ENCODE measurements at regions not wholly inside any gene's neighbourhood (a gene's known extent, or its start where the extent isn't known, plus 50 kb on each side); places are given as distances from the start of the nearest gene placed in this dataset.

DNA sequence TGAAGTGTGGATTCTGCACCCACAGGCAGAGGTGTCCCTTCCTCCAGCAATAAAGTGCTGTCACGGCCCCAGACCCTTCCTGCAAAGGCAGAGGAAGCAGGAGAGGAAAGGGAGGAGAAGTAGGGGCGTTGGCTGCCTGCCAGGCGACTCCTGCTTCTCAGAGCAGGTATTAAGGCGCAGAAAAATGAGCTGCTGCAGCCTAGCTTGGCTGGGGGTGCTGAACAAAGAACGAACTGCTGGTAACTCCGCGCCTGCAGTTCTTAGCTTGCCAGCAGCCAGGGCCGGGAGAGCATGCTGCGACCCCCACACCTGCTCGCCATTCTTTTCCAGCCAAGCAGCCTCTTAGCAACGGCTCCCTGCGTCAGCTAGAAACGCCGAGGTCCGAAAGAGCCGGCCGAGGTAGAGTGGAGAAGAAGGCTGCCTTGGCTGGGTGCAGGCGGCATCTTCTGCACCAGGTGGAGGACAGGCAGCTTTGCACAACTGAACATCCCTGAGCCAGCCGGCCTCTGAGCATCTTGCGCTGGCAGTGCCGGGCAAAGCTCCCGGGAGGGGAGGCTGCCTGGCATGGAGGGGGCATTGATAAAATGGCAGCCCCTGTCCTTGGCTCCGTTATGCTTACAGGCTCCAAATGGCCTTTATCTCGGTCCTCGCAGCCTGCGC, 296.0 kb downstream of the MEX3B start:
- no peaks in the 10 kb centered on the region for H3K9me3 ChIP-seq
- no peaks in the 10 kb centered on the region for H3K36me3 ChIP-seq
- peaks cover 0 to 5% (median 0%) of the 10 kb centered on the region in 9 donors for H3K27me3 ChIP-seq
- intact Hi-C loops (cut with DNase I): loop anchor here in 1 of 10 donors (10.0 kb wide), 1 partner anchor 455 kb away; no protein-coding TSS in a partner anchor
- no peak overlapping the region for H3K27ac ChIP-seq
- H3K4me3 ChIP-seq: no peak overlapping the region
- TF ChIP-seq, protein P1, sequence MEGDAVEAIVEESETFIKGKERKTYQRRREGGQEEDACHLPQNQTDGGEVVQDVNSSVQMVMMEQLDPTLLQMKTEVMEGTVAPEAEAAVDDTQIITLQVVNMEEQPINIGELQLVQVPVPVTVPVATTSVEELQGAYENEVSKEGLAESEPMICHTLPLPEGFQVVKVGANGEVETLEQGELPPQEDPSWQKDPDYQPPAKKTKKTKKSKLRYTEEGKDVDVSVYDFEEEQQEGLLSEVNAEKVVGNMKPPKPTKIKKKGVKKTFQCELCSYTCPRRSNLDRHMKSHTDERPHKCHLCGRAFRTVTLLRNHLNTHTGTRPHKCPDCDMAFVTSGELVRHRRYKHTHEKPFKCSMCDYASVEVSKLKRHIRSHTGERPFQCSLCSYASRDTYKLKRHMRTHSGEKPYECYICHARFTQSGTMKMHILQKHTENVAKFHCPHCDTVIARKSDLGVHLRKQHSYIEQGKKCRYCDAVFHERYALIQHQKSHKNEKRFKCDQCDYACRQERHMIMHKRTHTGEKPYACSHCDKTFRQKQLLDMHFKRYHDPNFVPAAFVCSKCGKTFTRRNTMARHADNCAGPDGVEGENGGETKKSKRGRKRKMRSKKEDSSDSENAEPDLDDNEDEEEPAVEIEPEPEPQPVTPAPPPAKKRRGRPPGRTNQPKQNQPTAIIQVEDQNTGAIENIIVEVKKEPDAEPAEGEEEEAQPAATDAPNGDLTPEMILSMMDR (IDR thresholded peaks at IDR 0.05): no peak
- TF ChIP-seq POLR2A (IDR thresholded peaks at IDR 0.05): no peak
- ATAC-seq (no peak), DNase-seq (no peak)
- peaks cover 0 to 34% (median 18%) of the 10 kb centered on the region in 12 donors for H3K4me1 ChIP-seq
- WGBS, 4 donors: 62 to 79% (median 71%) methylated on average over 16 to 26 of the region's 26 CpGs

DNA sequence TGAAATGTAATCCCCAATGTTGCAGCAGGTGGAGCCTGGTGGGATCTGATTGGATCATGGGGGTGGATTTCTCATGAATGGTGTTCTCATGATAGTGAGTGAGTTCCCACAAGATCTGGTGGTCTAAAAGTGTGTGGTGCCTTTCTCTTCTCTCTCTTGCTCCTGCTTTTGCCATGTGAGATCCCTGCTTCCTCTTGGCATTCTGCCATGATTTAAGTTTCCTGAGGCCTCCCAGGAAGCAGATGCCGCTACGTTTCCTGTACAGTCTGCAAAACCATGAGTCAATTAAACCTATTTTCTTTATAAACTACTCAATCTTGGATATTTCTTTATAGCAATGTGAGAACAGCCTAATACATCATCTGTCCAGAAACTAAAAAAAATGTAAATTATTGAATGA, 298.3 kb downstream of the MEX3B start:
- 31 to 61% (median 43%) methylated on average over 2 of the region's 2 CpGs for WGBS, 4 donors
- TF ChIP-seq, protein P1 (IDR thresholded peaks at IDR 0.05): no peak
- TF ChIP-seq POLR2A (IDR thresholded peaks at IDR 0.05): no peak
- no peak for DNase-seq
- intact Hi-C loops (cut with DNase I): no loop called here
- Histone ChIP-seq H3K27me3 (peaks cover 0 to 5% (median 0%) of the 10 kb centered on the region in 9 donors), H3K36me3 (no peaks in the 10 kb centered on the region), H3K27ac (no peak overlapping the region), H3K4me1 (peaks cover 0 to 25% (median 12%) of the 10 kb centered on the region in 12 donors), H3K4me3 (no peak overlapping the region), H3K9me3 (no peaks in the 10 kb centered on the region)
- no peak for ATAC-seq

DNA sequence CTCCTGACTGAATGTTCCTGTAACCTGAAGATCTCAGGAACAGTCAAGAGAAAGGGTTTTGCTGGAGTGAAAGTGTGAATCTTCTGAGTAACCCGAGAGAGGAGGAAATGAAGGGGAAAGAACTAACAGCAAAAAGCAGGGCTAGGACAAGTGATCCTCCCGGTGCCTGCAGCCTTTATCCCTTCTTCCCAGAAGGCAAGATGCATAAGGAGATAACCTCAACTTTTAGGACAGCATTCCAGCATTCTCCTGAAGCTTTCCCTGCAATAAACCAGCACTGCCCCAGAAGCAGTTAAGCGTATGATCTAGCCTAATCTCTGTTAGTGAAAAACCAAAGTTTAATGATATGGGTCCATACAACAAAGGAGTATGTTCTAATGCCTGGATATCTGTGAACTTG, 298.8 kb downstream of the MEX3B start:
- H3K27ac ChIP-seq: no peak overlapping the region
- DNase-seq: no peak
- no peak overlapping the region for H3K4me3 ChIP-seq
- H3K9me3 ChIP-seq: no peaks in the 10 kb centered on the region
- 72 to 88% (median 78%) methylated on average over 3 of the region's 3 CpGs for WGBS, 4 donors
- peaks cover 0 to 20% (median 8%) of the 10 kb centered on the region in 12 donors for H3K4me1 ChIP-seq
- H3K36me3 ChIP-seq: no peaks in the 10 kb centered on the region
- intact Hi-C loops (cut with DNase I): no loop called here
- ATAC-seq: no peak
- H3K27me3 ChIP-seq: peaks cover 0 to 5% (median 0%) of the 10 kb centered on the region in 9 donors
- no peak for TF ChIP-seq POLR2A (IDR thresholded peaks at IDR 0.05)
- TF ChIP-seq, protein P1 (IDR thresholded peaks at IDR 0.05): no peak

DNA sequence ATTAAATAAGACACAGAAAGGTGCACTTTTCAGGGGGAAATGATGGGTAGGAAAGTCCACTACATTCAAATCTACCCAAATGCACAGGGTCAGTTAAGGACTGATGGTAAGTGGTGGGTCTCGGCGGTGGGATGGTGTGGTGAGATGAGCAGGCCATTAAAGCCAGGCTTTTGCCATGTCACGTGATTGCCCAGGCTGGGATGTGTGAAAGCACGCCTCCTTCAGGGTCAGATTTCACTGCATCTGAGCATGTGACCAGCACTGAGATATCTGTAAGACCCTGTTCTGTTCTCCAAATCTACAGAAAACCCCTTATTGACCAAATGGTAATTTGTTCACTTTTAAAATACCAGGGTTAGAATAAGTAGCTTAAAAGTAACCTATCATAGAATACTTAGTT, 301.5 kb downstream of the MEX3B start:
- no peak for DNase-seq

More for the DNA sequence above, 301.5 kb downstream of the MEX3B start:
- intact Hi-C loops (cut with DNase I): no loop called here
- Histone ChIP-seq H3K36me3 (no peaks in the 10 kb centered on the region), H3K4me3 (no peak overlapping the region), H3K4me1 (peaks cover 0 to 8% (median 0%) of the 10 kb centered on the region in 12 donors), H3K9me3 (peaks cover 0 to 5% (median 0%) of the 10 kb centered on the region in 12 donors), H3K27me3 (peaks cover 0 to 5% (median 0%) of the 10 kb centered on the region in 9 donors), H3K27ac (no peak overlapping the region)
- no peak for ATAC-seq
- TF ChIP-seq, protein P1 (IDR thresholded peaks at IDR 0.05): no peak
- TF ChIP-seq POLR2A (IDR thresholded peaks at IDR 0.05): no peak
- WGBS, 4 donors: 87 to 96% (median 94%) methylated on average over 4 of the region's 4 CpGs
